NT2/D1 (cell line): ENCODE measurements at regions not wholly inside any gene's neighbourhood (a gene's known extent, or its start where the extent isn't known, plus 50 kb on each side); places are given as distances from the start of the nearest gene placed in this dataset.

Experiments used
- DNase-seq: peaks from one replicate; pipeline ENCODE4 v3.0.0-alpha.2; 2011; ENCODE audit warnings: low read depth, low spot score
- H3K27me3 ChIP-seq: 2 replicates; pipeline ENCODE4 v1.6.0; 2011; ENCODE audit warnings: mild to moderate bottlenecking; ENCODE audit not compliant: insufficient read length, insufficient read depth
- H3K36me3 ChIP-seq: 2 replicates; pipeline ENCODE4 v1.6.1; 2011; ENCODE audit warnings: mild to moderate bottlenecking, low read length, mixed read lengths; ENCODE audit not compliant: insufficient read depth, insufficient read length
- H3K4me1 ChIP-seq: 2 replicates; pipeline ENCODE4 v1.5.1; 2011; ENCODE audit not compliant: insufficient read depth, insufficient read length
- H3K4me3 ChIP-seq: 2 replicates; pipeline ENCODE4 v1.5.1; 2011; ENCODE audit warnings: low read depth; ENCODE audit not compliant: insufficient read length
- H3K9ac ChIP-seq: 2 replicates; pipeline ENCODE4 v1.6.0; 2011; ENCODE audit warnings: low read depth; ENCODE audit not compliant: insufficient read length
- H3K9me3 ChIP-seq: 2 replicates; pipeline ENCODE4 v1.5.1; 2011; ENCODE audit warnings: mild to moderate bottlenecking, low read length; ENCODE audit not compliant: insufficient read depth
- SUZ12 ChIP-seq: IDR thresholded peaks from 2 replicates; pipeline ENCODE4 v1.6.1; 2011; ENCODE audit not compliant: insufficient read length, insufficient read depth; ENCODE audit errors: extremely low read depth
- YY1 ChIP-seq: IDR thresholded peaks from 2 replicates; pipeline ENCODE4 v1.6.1; 2011; ENCODE audit not compliant: insufficient read length, insufficient read depth
- ZNF274 ChIP-seq: IDR thresholded peaks from 2 replicates; pipeline ENCODE4 v1.6.1; 2011; ENCODE audit warnings: mild to moderate bottlenecking, low read depth, low read length

DNA sequence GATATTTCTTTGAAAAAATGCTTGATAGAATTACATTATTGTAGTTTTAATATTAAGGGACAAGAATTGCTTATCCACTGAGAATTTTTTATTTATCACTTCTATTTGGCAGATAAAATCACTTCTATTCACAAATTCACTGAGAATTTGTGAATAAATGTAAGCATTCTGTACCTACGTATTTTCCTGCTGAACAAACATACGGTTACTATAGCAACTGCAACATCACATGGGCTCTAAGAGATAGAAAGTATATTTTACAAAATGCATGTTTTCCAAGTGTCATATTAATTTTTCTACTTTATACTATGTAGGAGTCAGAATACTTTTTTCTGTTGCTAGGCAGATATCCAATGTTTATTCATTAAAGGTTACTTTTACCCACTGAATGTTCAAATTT, 166.2 kb downstream of the ZIC1 start:
- Histone ChIP-seq H3K36me3 (no peaks in the 10 kb centered on the region), H3K9me3 (no peaks in the 10 kb centered on the region), H3K4me3 (no peak overlapping the region), H3K9ac (no peak overlapping the region), H3K27me3 (no peaks in the 10 kb centered on the region), H3K4me1 (no peaks in the 10 kb centered on the region)
- TF ChIP-seq SUZ12: no peak
- no peak for DNase-seq

DNA sequence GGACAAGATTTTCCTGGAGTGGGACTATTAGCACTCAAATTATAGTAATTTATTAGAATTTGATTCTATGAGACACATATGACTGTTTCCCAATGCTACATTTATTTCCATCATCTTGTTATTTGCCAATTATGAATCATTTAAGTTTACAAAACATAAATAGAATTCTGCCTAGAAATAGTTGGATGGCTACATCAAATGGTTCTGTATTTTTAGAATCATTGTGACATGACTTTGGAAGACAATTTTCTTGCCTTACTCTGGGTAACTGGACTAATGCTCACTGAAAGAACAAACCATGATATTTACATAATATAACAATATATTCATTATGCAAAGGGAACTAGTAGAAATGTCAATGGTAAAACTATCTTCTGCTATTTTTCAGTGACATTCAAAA, 173.5 kb downstream of the ZIC1 start:
- H3K4me1 ChIP-seq: no peaks in the 10 kb centered on the region
- H3K9ac ChIP-seq: no peak overlapping the region
- no peaks in the 10 kb centered on the region for H3K27me3 ChIP-seq
- no peaks in the 10 kb centered on the region for H3K9me3 ChIP-seq
- no peak overlapping the region for H3K4me3 ChIP-seq
- DNase-seq: no peak
- TF ChIP-seq YY1: no peak
- TF ChIP-seq ZNF274: no peak
- TF ChIP-seq SUZ12: no peak
- H3K36me3 ChIP-seq: no peaks in the 10 kb centered on the region

DNA sequence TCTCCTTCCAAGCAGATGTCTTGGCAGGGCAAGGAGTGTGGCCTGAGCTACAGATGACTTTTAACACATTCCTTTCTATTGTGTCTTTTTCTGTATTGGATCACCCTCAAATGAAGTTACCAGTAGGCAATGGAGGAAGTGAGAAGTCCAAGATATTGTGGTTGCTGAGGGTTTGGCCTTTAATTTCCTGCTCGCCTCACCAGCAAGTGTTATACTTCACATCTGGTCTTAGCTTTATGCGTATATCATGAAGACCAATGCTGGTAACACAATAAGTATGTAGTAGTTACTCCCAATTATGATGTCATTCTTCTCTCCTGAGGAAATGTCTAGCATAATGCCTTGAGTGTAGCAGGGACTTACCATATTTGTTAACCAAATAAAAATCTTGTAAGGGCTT, 179.9 kb downstream of the ZIC1 start:
- Histone ChIP-seq H3K27me3 (no peaks in the 10 kb centered on the region), H3K4me1 (no peaks in the 10 kb centered on the region), H3K4me3 (no peak overlapping the region), H3K9ac (no peak overlapping the region), H3K36me3 (no peaks in the 10 kb centered on the region), H3K9me3 (no peaks in the 10 kb centered on the region)
- TF ChIP-seq YY1: no peak
- TF ChIP-seq SUZ12: no peak
- TF ChIP-seq ZNF274: no peak
- DNase-seq: no peak

DNA sequence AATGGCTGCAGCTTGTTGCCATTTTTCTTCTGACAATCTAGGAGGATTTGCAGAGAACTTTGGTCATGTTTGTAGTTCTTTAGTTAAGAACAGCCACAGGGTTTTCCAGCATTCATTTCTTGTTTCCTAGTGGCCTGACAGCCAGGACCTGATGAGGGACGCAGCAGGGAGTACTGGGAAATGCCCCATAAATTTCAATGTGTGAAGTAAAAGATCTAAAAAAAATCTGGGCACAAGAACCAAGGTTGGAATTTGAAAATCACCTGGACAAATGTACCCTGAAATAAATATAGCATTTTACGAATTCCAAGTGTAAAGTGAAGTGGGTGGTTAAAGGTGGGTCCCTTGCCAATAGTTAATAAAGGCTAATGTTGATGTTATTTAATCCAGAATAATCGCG, 195.0 kb downstream of the ZIC1 start:
- no peaks in the 10 kb centered on the region for H3K27me3 ChIP-seq
- H3K36me3 ChIP-seq: no peaks in the 10 kb centered on the region
- DNase-seq: no peak
- no peak overlapping the region for H3K4me3 ChIP-seq
- no peaks in the 10 kb centered on the region for H3K4me1 ChIP-seq
- H3K9ac ChIP-seq: no peak overlapping the region
- peaks cover 5% of the 10 kb centered on the region; the same call in 1 of the 2 replicates for H3K9me3 ChIP-seq
- TF ChIP-seq SUZ12: no peak
- no peak for TF ChIP-seq YY1
- TF ChIP-seq ZNF274: no peak

DNA sequence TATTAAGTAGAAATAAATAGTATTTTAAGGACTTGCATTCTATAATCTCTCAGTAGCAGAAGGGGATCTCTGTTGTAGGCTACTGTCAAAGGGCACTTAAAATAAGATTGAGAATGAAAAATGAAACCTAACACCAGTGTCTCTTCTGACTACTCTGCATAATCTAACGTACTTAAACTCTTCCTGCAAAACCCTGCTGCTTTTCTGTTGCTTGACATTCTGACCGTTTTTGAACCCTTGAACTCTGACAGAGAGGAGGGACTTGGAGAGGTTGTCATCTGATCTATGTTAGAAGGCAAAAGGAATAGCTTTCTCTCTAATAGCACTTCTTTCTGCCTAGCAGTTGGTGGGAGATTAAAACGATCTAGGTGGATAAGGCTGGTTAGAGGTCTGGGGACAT, 204.6 kb downstream of the ZIC1 start:
- Histone ChIP-seq H3K36me3 (no peaks in the 10 kb centered on the region), H3K4me1 (no peaks in the 10 kb centered on the region), H3K9ac (no peak overlapping the region), H3K9me3 (no peaks in the 10 kb centered on the region), H3K4me3 (no peak overlapping the region), H3K27me3 (no peaks in the 10 kb centered on the region)
- DNase-seq: no peak
- TF ChIP-seq YY1: no peak

DNA sequence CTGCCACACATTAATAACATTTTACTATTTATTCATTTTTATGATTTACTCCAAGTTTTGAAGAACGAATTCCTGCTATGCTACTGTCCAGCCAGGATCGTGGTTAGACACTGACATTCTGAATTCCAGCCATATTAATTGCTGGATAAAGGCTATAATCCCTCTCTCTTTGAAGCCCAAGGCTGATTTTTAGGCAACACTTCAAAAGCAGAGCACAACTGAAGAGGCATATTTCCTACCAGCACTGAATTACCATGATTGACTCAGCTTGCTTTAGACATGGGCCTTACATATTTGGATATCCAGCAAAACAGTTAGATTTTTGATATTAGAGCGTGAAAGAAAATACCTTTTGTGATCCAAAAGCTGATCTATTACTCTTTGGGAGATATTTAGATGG, 205.0 kb downstream of the ZIC1 start:
- no peak for DNase-seq
- H3K27me3 ChIP-seq: no peaks in the 10 kb centered on the region
- no peak overlapping the region for H3K9ac ChIP-seq
- TF ChIP-seq SUZ12: no peak
- no peak for TF ChIP-seq YY1
- TF ChIP-seq ZNF274: no peak
- H3K4me1 ChIP-seq: no peaks in the 10 kb centered on the region
- H3K36me3 ChIP-seq: no peaks in the 10 kb centered on the region
- no peaks in the 10 kb centered on the region for H3K9me3 ChIP-seq
- no peak overlapping the region for H3K4me3 ChIP-seq

DNA sequence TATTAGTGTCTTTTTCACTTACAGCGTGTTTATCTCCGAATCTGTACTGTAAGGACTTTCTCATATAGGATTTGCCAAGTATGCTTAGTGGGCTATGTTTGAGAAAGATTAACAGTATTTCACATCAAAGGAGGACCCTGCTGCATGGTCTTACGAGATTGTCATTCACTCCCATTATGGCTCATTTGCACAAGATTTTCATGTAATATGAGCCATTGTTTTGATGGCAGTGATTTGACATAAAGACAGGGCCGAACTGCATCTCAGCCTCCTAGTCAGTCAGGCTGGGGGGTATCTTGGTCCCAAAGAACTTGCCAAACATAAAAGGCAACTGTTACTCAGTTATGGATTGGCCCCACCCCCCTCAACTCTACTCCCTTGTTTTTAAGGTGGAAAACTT, 205.9 kb downstream of the ZIC1 start:
- H3K27me3 ChIP-seq: no peaks in the 10 kb centered on the region
- H3K4me3 ChIP-seq: no peak overlapping the region
- no peak for DNase-seq
- no peaks in the 10 kb centered on the region for H3K36me3 ChIP-seq
- no peak for TF ChIP-seq SUZ12
- TF ChIP-seq YY1: no peak
- TF ChIP-seq ZNF274: no peak
- H3K9ac ChIP-seq: no peak overlapping the region
- no peaks in the 10 kb centered on the region for H3K9me3 ChIP-seq
- no peaks in the 10 kb centered on the region for H3K4me1 ChIP-seq

DNA sequence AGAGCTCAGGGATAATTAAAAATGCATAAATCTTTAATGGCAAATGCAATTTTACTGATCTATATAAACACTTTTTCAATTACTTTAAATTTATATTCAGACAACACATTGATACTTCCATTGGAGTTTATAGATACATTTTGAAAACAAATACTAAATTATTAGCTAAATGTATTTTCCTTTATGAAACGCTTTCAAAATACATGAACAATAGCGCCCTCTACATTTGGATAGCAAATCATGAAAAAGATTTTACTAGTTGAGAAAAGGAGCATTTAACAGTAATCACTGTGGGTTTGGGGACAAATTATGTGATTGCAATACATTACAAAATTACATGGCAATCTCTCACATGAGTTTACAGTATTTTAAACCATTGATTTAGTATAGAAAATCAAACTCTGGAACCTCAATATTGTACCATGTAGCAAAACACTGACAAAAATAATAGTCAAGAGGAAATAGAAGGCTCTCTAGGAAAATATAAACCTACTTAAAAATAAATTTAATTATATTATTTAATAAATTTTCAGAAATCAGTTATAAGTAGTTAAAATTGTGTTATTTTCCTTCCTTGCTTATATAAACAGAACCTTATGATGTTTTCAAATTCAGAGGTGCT, 207.9 kb downstream of the ZIC1 start:
- no peak for TF ChIP-seq SUZ12
- TF ChIP-seq YY1: no peak
- Histone ChIP-seq H3K27me3 (no peaks in the 10 kb centered on the region), H3K4me1 (no peaks in the 10 kb centered on the region), H3K9me3 (no peaks in the 10 kb centered on the region), H3K36me3 (no peaks in the 10 kb centered on the region), H3K4me3 (no peak overlapping the region), H3K9ac (no peak overlapping the region)
- DNase-seq: no peak
